Panc1 (cell line): ENCODE measurements at regions not wholly inside any gene's neighbourhood (a gene's known extent, or its start where the extent isn't known, plus 50 kb on each side); places are given as distances from the start of the nearest gene placed in this dataset.

Source experiments
- ATAC-seq: fragments of 200-7000 bp; cut with Tn5 transposase; 2 replicates; pipeline ENCODE4 v1.9.1; 2020; ENCODE audit warnings: mild to moderate bottlenecking, moderate library complexity
- BruUV-seq: library from RNA; stranded (reverse); fragments of 400-500 nt; replicated peaks from 2 replicates; lab custom pipeline; 2021; lab: Mats Ljungman, UMichigan
- CTCF ChIA-PET: fragments of 300-600 bp; sonication (Branson Sonifier 250); formaldehyde crosslinking; loops from one replicate; lab custom pipeline; 2022; ENCODE audit warnings: antibody characterized with exemption; lab: Charles Lee
- POLR2A ChIA-PET: fragments of 300-600 bp; sonication (Branson Sonifier 250); formaldehyde crosslinking; loops from one replicate; lab custom pipeline; 2022; ENCODE audit warnings: antibody characterized with exemption; lab: Charles Lee
- DNase-seq: peaks from one replicate; pipeline ENCODE4 v3.0.0-alpha.2; 2010; ENCODE audit warnings: low read depth, low spot score
- H3K27ac ChIP-seq: 2 replicates; pipeline ENCODE4 v1.5.1; 2011; ENCODE audit warnings: mild to moderate bottlenecking, low read length, inconsistent platforms
- H3K27me3 ChIP-seq: fragments of 200-500 bp; sonication (Bioruptor generic); 2 replicates; pipeline ENCODE4 v1.6.0; 2014; ENCODE audit warnings: low read length, inconsistent platforms; ENCODE audit not compliant: control insufficient read depth, insufficient read depth
- H3K36me3 ChIP-seq: fragments of 200-500 bp; sonication (Bioruptor generic); 2 replicates; pipeline ENCODE4 v1.5.1; 2014; ENCODE audit warnings: inconsistent platforms, mild to moderate bottlenecking, low read length, moderate library complexity; ENCODE audit not compliant: control insufficient read depth, insufficient read depth
- H3K4me1 ChIP-seq: 2 replicates; pipeline ENCODE4 v1.5.1; 2011; ENCODE audit warnings: inconsistent platforms, mild to moderate bottlenecking, low read length, moderate library complexity; ENCODE audit not compliant: control insufficient read depth, insufficient read depth
- H3K4me3 ChIP-seq, 2 experiments: 2 replicates each; pipeline ENCODE4 v1.5.1; 2011 to 2012; ENCODE audit warnings: low read depth in 2 of 2, low read length in 2 of 2, mild to moderate bottlenecking in 2 of 2, inconsistent platforms in 1 of 2, moderate library complexity in 1 of 2
- H3K9me3 ChIP-seq: fragments of 200-500 bp; sonication (Bioruptor generic); 2 replicates; pipeline ENCODE4 v1.5.1; 2014; ENCODE audit warnings: low read depth, mild to moderate bottlenecking, inconsistent platforms, low read length, moderate library complexity; ENCODE audit not compliant: control insufficient read depth, insufficient read depth
- CTCF ChIP-seq: fragments of 450-650 bp; IDR thresholded peaks from 2 replicates; pipeline ENCODE4 v1.5.1; 2017; ENCODE audit warnings: mild to moderate bottlenecking
- POLR2AphosphoS5 ChIP-seq: IDR thresholded peaks from 2 replicates; pipeline ENCODE4 v1.6.1; 2012; ENCODE audit warnings: mild to moderate bottlenecking, low read depth, low read length, moderate library complexity
- REST ChIP-seq, 2 experiments: IDR thresholded peaks; 2 replicates each; pipeline ENCODE4 v1.6.1; 2011 to 2012; ENCODE audit warnings: low read depth in 2 of 2, control low read depth in 1 of 2, low read length in 1 of 2, mild to moderate bottlenecking in 1 of 2, moderate library complexity in 1 of 2; ENCODE audit not compliant: insufficient read depth in 1 of 2
- SIN3A ChIP-seq: IDR thresholded peaks from 2 replicates; pipeline ENCODE4 v1.6.1; 2012; ENCODE audit warnings: low read depth, mild to moderate bottlenecking, low read length, moderate library complexity, borderline replicate concordance; ENCODE audit not compliant: insufficient read depth
- TCF7L2 ChIP-seq: IDR thresholded peaks from 2 replicates; pipeline ENCODE4 v1.6.1; 2011; ENCODE audit warnings: mild to moderate bottlenecking, low read depth, low read length, inconsistent platforms
- in situ Hi-C: cut with HindIII; loops from 2 replicates; pipeline ENCODE4 v1.10.0; 2016; ENCODE audit warnings: low sequenced_read_pairs, low pct_unique_long_range_greater_than_20kb
- intact Hi-C: fragments of 100-400 bp; cut with micrococcal nuclease; formaldehyde crosslinking; loops from one replicate; pipeline ENCODE4 v1.10.0; 2022; ENCODE audit not compliant: unreplicated experiment

- DNase-seq, result no peak
- CTCF ChIA-PET, result no interaction called here
- no peaks in the 10 kb centered on the region for H3K9me3 ChIP-seq
- H3K27ac ChIP-seq, result no peak overlapping the region
- no peaks in the 10 kb centered on the region for H3K36me3 ChIP-seq
- ATAC-seq, result no peak
- no TSS peak for BruUV-seq
- peaks cover 2% of the 10 kb centered on the region for H3K27me3 ChIP-seq
- H3K4me1 ChIP-seq, result no peaks in the 10 kb centered on the region
- in situ Hi-C loops, result no loop called here
- TF ChIP-seq CTCF, result no peak
- no peak for TF ChIP-seq SIN3A
- no peak for TF ChIP-seq REST (IDR thresholded peaks at IDR 0.05; ENCODE audit: insufficient read depth in 1 of 2, low read depth in 2 of 2, low read length in 1 of 2)
- no peak for TF ChIP-seq TCF7L2
- TF ChIP-seq POLR2AphosphoS5, result no peak
- H3K4me3 ChIP-seq, result no peak overlapping the region
- intact Hi-C loops, result no loop called here
- POLR2A ChIA-PET, result no interaction called here
Measured at GRCh38 chr7:106398786-106399185, 114.0 kb upstream of the NAMPT start.

GRCh38 chr7:106397994-106398393, 113.2 kb upstream of the NAMPT start:
- no TSS peak for BruUV-seq
- no peak for DNase-seq
- ChIA-PET CTCF (no interaction called here), POLR2A (no interaction called here)
- in situ Hi-C loops, result no loop called here
- intact Hi-C loops, result no loop called here
- no peak overlapping the region for H3K27ac ChIP-seq
- TF ChIP-seq REST (IDR thresholded peaks at IDR 0.05; ENCODE audit: insufficient read depth in 1 of 2, low read depth in 2 of 2, low read length in 1 of 2) (no peak), TCF7L2 (no peak)
- H3K4me3 ChIP-seq, result no peak overlapping the region
- no peaks in the 10 kb centered on the region for H3K36me3 ChIP-seq
- H3K9me3 ChIP-seq, result no peaks in the 10 kb centered on the region
- ATAC-seq, result no peak
- no peaks in the 10 kb centered on the region for H3K4me1 ChIP-seq
- peaks cover 2% of the 10 kb centered on the region for H3K27me3 ChIP-seq
